GM19035 (cell line): ENCODE measurements at regions not wholly inside any gene's neighbourhood (a gene's known extent, or its start where the extent isn't known, plus 50 kb on each side); places are given as distances from the start of the nearest gene placed in this dataset.

ENCODE experiments used
- ATAC-seq: cut with Tn5 transposase; IDR thresholded peaks from one replicate; pipeline ENCODE4 v1.9.1; 2021; ENCODE audit not compliant: unreplicated experiment

- no peak for ATAC-seq
Observed at GRCh38 chr9:91039125-91039834, 237.7 kb downstream of the SYK start.

- no peak for ATAC-seq
Observed at GRCh38 chr9:91039835-91040140, 238.2 kb downstream of the SYK start.

GRCh38 chr9:91040371-91041215, 239.0 kb downstream of the SYK start:
- no peak for ATAC-seq

GRCh38 chr9:91042024-91042423, 240.4 kb downstream of the SYK start:
- no peak for ATAC-seq

- ATAC-seq = no peak
Observed at GRCh38 chr9:91042541-91042940, 240.9 kb downstream of the SYK start.

- ATAC-seq = no peak
Observed at GRCh38 chr9:91043056-91043810, 241.6 kb downstream of the SYK start.

GRCh38 chr9:91043811-91044175, 242.2 kb downstream of the SYK start:
- no peak for ATAC-seq

GRCh38 chr9:91044354-91044753, 242.7 kb downstream of the SYK start:
- no peak for ATAC-seq

- ATAC-seq = no peak
Observed at GRCh38 chr9:91045041-91045440, 243.4 kb downstream of the SYK start.

- ATAC-seq = no peak
Observed at GRCh38 chr9:91047529-91047928, 245.9 kb downstream of the SYK start.

GRCh38 chr9:91047993-91048607, 246.5 kb downstream of the SYK start:
- no peak for ATAC-seq

GRCh38 chr9:91048749-91049148, 247.1 kb downstream of the SYK start:
- no peak for ATAC-seq

- no peak for ATAC-seq
Observed at GRCh38 chr9:91053824-91054223, 252.2 kb downstream of the SYK start.

- ATAC-seq = no peak
Observed at GRCh38 chr9:91055845-91056244, 254.2 kb downstream of the SYK start.

GRCh38 chr9:91056486-91056885, 254.9 kb downstream of the SYK start:
- ATAC-seq = no peak

- no peak for ATAC-seq
Observed at GRCh38 chr9:91056917-91057316, 255.3 kb downstream of the SYK start.

GRCh38 chr9:91059713-91060112, 258.1 kb downstream of the SYK start:
- no peak for ATAC-seq

GRCh38 chr9:91060520-91061343, 259.1 kb downstream of the SYK start:
- no peak for ATAC-seq

GRCh38 chr9:91061506-91061905, 259.9 kb downstream of the SYK start:
- ATAC-seq = no peak

GRCh38 chr9:91062281-91062680, 260.7 kb downstream of the SYK start:
- no peak for ATAC-seq

GRCh38 chr9:91063471-91063870, 261.9 kb downstream of the SYK start:
- no peak for ATAC-seq
